DOHH2 (cell line): ENCODE measurements at regions not wholly inside any gene's neighbourhood (a gene's known extent, or its start where the extent isn't known, plus 50 kb on each side); places are given as distances from the start of the nearest gene placed in this dataset.
"Not testable (repeated sequence)": the region's sequence is repeated elsewhere in the genome, so short reads cannot be mapped to it uniquely, and the experiment has no call there.

Experiments used
- CTCF ChIP-seq: fragments of 200-600 bp; sonication (generic); IDR thresholded peaks from one replicate; pipeline ENCODE4 v1.5.1; 2014; ENCODE audit warnings: antibody characterized with exemption, mild to moderate bottlenecking, low read depth, low read length; ENCODE audit not compliant: poor library complexity, severe bottlenecking
- EZH2phosphoT487 ChIP-seq: fragments of 200-600 bp; sonication (generic); IDR thresholded peaks from 2 replicates; pipeline ENCODE4 v1.6.1; 2017; ENCODE audit warnings: borderline replicate concordance, mild to moderate bottlenecking, antibody characterized with exemption, low read length, moderate library complexity, mixed read lengths

- not testable (repeated sequence) for TF ChIP-seq CTCF, EZH2phosphoT487
Observed at GRCh38 chr10:5580038-5580428, 55.3 kb downstream of the CALML3 start.
